ENCODE measurements at regions not wholly inside any gene's neighbourhood (a gene's known extent, or its start where the extent isn't known, plus 50 kb on each side); places are given as distances from the start of the nearest gene placed in this dataset.

DNA sequence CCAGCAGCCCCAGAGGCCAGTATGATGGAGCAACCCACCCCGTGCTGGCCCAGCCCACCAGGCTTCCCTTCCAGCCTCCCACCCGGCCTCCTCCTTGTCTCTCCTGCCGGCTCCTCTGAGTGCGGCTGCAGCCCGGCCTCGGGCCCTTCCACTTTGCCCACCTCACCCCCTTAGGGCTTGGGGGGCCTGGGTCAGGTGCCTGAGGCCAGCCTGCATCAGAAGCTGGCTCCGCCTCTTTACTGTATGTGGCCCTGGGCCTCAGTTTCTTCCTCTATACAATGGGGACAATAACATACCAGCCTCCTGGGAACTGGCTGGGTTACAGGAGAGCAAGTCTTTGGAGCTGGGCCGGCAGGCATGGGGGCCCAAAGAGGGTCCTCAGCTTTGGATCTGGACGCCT is 221.1 kb upstream of the CIBAR2 start:
- no peak overlapping the region for H2BK5ac ChIP-seq (ENCODE audit: low read depth, low read length, poor library complexity, severe bottlenecking)
- in situ Hi-C loops (cut with MboI; ENCODE audit: low sequenced_read_pairs): no loop called here
- no peak overlapping the region for H3K27ac ChIP-seq (ENCODE audit: insufficient read depth, low read length)
- no peak overlapping the region for H3K9ac ChIP-seq (ENCODE audit: low read depth, low read length)
- H4K5ac ChIP-seq (ENCODE audit: low read depth, low read length): no peak overlapping the region
- no peak overlapping the region for H2BK15ac ChIP-seq (ENCODE audit: low read depth, low read length)
- H3K56ac ChIP-seq (ENCODE audit: extremely low read depth, insufficient read depth, low read length): no peak overlapping the region
- POLR2A ChIA-PET (ENCODE audit: unreplicated experiment): no interaction called here
- no peak overlapping the region for H2AK5ac ChIP-seq (ENCODE audit: low read depth, low read length)
- peaks cover 14% of the 10 kb centered on the region; the same call in 1 of the 2 replicates for H3K4me1 ChIP-seq (ENCODE audit: control insufficient read depth, insufficient read depth, low read length)
- no peak overlapping the region for H3K4me3 ChIP-seq (ENCODE audit: insufficient read depth, low read depth, low read length)
- H3K9me1 ChIP-seq (ENCODE audit: insufficient read depth, low read length): peaks cover 7% of the 10 kb centered on the region
- H3K79me1 ChIP-seq (ENCODE audit: low read depth in 1 of 2, low read length in 2 of 2): peaks cover 6 to 51% of the 10 kb centered on the region in 2 experiments
- no peak overlapping the region for H3K23ac ChIP-seq (ENCODE audit: low read depth, low read length)
- no peak overlapping the region for H2BK120ac ChIP-seq (ENCODE audit: low read depth, low read length)
- no peak overlapping the region for H3K14ac ChIP-seq (replicated peaks; ENCODE audit: low read depth, low read length)
- no peak overlapping the region for H3K4me2 ChIP-seq (ENCODE audit: low read depth, low read length)
- CTCF ChIA-PET: no interaction called here
- TF ChIP-seq POLR2A (IDR thresholded peaks at IDR 0.05; ENCODE audit: low read depth, low read length) (no peak), CHD1 (IDR thresholded peaks at IDR 0.05; ENCODE audit: low read depth, low read length) (no peak)
- TF ChIP-seq, protein P1, sequence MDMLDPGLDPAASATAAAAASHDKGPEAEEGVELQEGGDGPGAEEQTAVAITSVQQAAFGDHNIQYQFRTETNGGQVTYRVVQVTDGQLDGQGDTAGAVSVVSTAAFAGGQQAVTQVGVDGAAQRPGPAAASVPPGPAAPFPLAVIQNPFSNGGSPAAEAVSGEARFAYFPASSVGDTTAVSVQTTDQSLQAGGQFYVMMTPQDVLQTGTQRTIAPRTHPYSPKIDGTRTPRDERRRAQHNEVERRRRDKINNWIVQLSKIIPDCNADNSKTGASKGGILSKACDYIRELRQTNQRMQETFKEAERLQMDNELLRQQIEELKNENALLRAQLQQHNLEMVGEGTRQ (IDR thresholded peaks at IDR 0.05; ENCODE audit: low read depth, low read length): no peak
- no peaks in the 10 kb centered on the region for H3K36me3 ChIP-seq (ENCODE audit: control insufficient read depth, insufficient read depth, low read length)
- H4K8ac ChIP-seq (ENCODE audit: low read depth in 2 of 2, low read length in 2 of 2): no peak overlapping the region
- H2AK9ac ChIP-seq (replicated peaks; ENCODE audit: low read depth, low read length, poor library complexity): no peak overlapping the region
- 78% methylated on average over 4 of the region's 9 CpGs; no CpG with 5 or more reads in 1 of the 2 experiments for WGBS, 2 experiments (ENCODE audit: extremely low coverage in 2 of 2, insufficient read length in 1 of 2)
- H4K20me1 ChIP-seq (ENCODE audit: insufficient read depth, low read length): peaks cover 82% of the 10 kb centered on the region
- H3K18ac ChIP-seq (ENCODE audit: low read depth, low read length): no peak overlapping the region
- dilution Hi-C loops (cut with HindIII; ENCODE audit: low sequenced_read_pairs, unreplicated experiment): no loop called here
- BruUV-seq (replicated peaks): no TSS peak
- no peak for DNase-seq
- H2BK20ac ChIP-seq (ENCODE audit: low read depth, low read length): no peak overlapping the region
- H3K4ac ChIP-seq (ENCODE audit: low read depth, low read length): no peak overlapping the region
- H2AFZ ChIP-seq (replicated peaks; ENCODE audit: low read length, poor library complexity): no peak overlapping the region
- intact Hi-C loops (cut with micrococcal nuclease): no loop called here
- no peak for ATAC-seq (ENCODE audit: low read depth)
- H3K27me3 ChIP-seq (ENCODE audit: control insufficient read depth, insufficient read depth, low read length): no peaks in the 10 kb centered on the region
- no peak overlapping the region for H4K91ac ChIP-seq (ENCODE audit: insufficient read depth, low read depth, low read length)
- no peaks in the 10 kb centered on the region for H3K9me3 ChIP-seq (ENCODE audit: control insufficient read depth, insufficient read depth, low read length)

Measured in IMR-90 (cell line).